ENCODE measurements at regions not wholly inside any gene's neighbourhood (a gene's known extent, or its start where the extent isn't known, plus 50 kb on each side); places are given as distances from the start of the nearest gene placed in this dataset.

GRCh38 chr12:13371367-13371766, 174.8 kb downstream of the EMP1 start:
- no peak for ATAC-seq (replicated peaks in 1 of 4)
- H3K4me1 ChIP-seq (ENCODE audit: control insufficient read depth in 1 of 2, extremely low read depth in 1 of 2, insufficient read depth in 2 of 2, low read length in 2 of 2) = no peaks in the 10 kb centered on the region
- WGBS (ENCODE audit: insufficient coverage) = 0% methylated on average over 1 of the region's 1 CpG
- H3K4me1 Mint-ChIP-seq = no peaks in the 10 kb centered on the region
- no peaks in the 10 kb centered on the region for H3K36me3 ChIP-seq (ENCODE audit: control insufficient read depth in 2 of 2, extremely low read depth in 1 of 2, insufficient read depth in 1 of 2, low read length in 1 of 2)
- POLR2A ChIA-PET = no interaction called here
- no peaks in the 10 kb centered on the region for H3K9me3 ChIP-seq
- H3K27ac ChIP-seq (ENCODE audit: low read length) = no peak overlapping the region
- DNase-seq = no peak
- no peaks in the 10 kb centered on the region for H3K9me3 Mint-ChIP-seq
- H3K36me3 Mint-ChIP-seq = no peaks in the 10 kb centered on the region
- H3K4me3 ChIP-seq (ENCODE audit: control insufficient read depth in 1 of 2, extremely low read depth in 1 of 2, low read length in 1 of 2) = no peak overlapping the region
- H3K27me3 ChIP-seq (replicated peaks in 1 of 2; ENCODE audit: control insufficient read depth in 2 of 2, extremely low read depth in 1 of 2, insufficient read depth in 2 of 2, low read length in 1 of 2) = peaks cover 0 to 4% of the 10 kb centered on the region in 2 experiments
- H3K27me3 Mint-ChIP-seq = peaks cover 4 to 24% of the 10 kb centered on the region in 2 donors
- CTCF ChIA-PET = interaction anchor here in 1 of 2 donors (0.9 kb wide), 1 partner anchor 9 kb away, joined by 4 read pairs; no protein-coding TSS in a partner anchor
- H3K4me3 Mint-ChIP-seq = no peak overlapping the region
- no peak overlapping the region for H3K27ac Mint-ChIP-seq

GRCh38 chr12:13369474-13370056, 173.0 kb downstream of the EMP1 start:
- Histone ChIP-seq H3K36me3 (ENCODE audit: control insufficient read depth in 2 of 2, extremely low read depth in 1 of 2, insufficient read depth in 1 of 2, low read length in 1 of 2) (no peaks in the 10 kb centered on the region), H3K4me1 (ENCODE audit: control insufficient read depth in 1 of 2, extremely low read depth in 1 of 2, insufficient read depth in 2 of 2, low read length in 2 of 2) (no peaks in the 10 kb centered on the region), H3K4me3 (ENCODE audit: control insufficient read depth in 1 of 2, extremely low read depth in 1 of 2, low read length in 1 of 2) (no peak overlapping the region), H3K27ac (ENCODE audit: low read length) (no peak overlapping the region), H3K27me3 (replicated peaks in 1 of 2; ENCODE audit: control insufficient read depth in 2 of 2, extremely low read depth in 1 of 2, insufficient read depth in 2 of 2, low read length in 1 of 2) (peaks cover 0 to 10% of the 10 kb centered on the region in 2 experiments), H3K9me3 (no peaks in the 10 kb centered on the region)
- no peak for DNase-seq
- no peaks in the 10 kb centered on the region for H3K36me3 Mint-ChIP-seq
- POLR2A ChIA-PET = no interaction called here
- no peaks in the 10 kb centered on the region for H3K9me3 Mint-ChIP-seq
- H3K4me1 Mint-ChIP-seq = no peaks in the 10 kb centered on the region
- no peak overlapping the region for H3K4me3 Mint-ChIP-seq
- CTCF ChIA-PET = no interaction called here
- peaks cover 4 to 24% of the 10 kb centered on the region in 2 donors for H3K27me3 Mint-ChIP-seq
- no peak overlapping the region for H3K27ac Mint-ChIP-seq
- WGBS (ENCODE audit: insufficient coverage) = no CpG with 5 or more reads among the region's 2 CpGs
- ATAC-seq (replicated peaks in 1 of 4) = no peak

- ChIA-PET CTCF (no interaction called here), POLR2A (no interaction called here)
- Histone ChIP-seq H3K27me3 (replicated peaks in 1 of 2; ENCODE audit: control insufficient read depth in 2 of 2, extremely low read depth in 1 of 2, insufficient read depth in 2 of 2, low read length in 1 of 2) (peaks cover 0 to 10% of the 10 kb centered on the region in 2 experiments), H3K36me3 (ENCODE audit: control insufficient read depth in 2 of 2, extremely low read depth in 1 of 2, insufficient read depth in 1 of 2, low read length in 1 of 2) (no peaks in the 10 kb centered on the region), H3K27ac (ENCODE audit: low read length) (no peak overlapping the region), H3K4me1 (ENCODE audit: control insufficient read depth in 1 of 2, extremely low read depth in 1 of 2, insufficient read depth in 2 of 2, low read length in 2 of 2) (no peaks in the 10 kb centered on the region), H3K4me3 (ENCODE audit: control insufficient read depth in 1 of 2, extremely low read depth in 1 of 2, low read length in 1 of 2) (no peak overlapping the region), H3K9me3 (no peaks in the 10 kb centered on the region)
- no peak for DNase-seq
- Mint-ChIP-seq H3K27me3 (peaks cover 4 to 24% of the 10 kb centered on the region in 2 donors), H3K36me3 (no peaks in the 10 kb centered on the region), H3K4me3 (no peak overlapping the region), H3K27ac (no peak overlapping the region), H3K4me1 (no peaks in the 10 kb centered on the region), H3K9me3 (no peaks in the 10 kb centered on the region)
- ATAC-seq (replicated peaks in 1 of 4) = no peak
- WGBS (ENCODE audit: insufficient coverage) = 63% methylated on average over 1 of the region's 2 CpGs
Observed at GRCh38 chr12:13368971-13369370, 172.4 kb downstream of the EMP1 start.

GRCh38 chr12:13368431-13368830, 171.9 kb downstream of the EMP1 start:
- no peak overlapping the region for H3K27ac Mint-ChIP-seq
- H3K9me3 ChIP-seq = no peaks in the 10 kb centered on the region
- H3K36me3 ChIP-seq (ENCODE audit: control insufficient read depth in 2 of 2, extremely low read depth in 1 of 2, insufficient read depth in 1 of 2, low read length in 1 of 2) = no peaks in the 10 kb centered on the region
- H3K27me3 ChIP-seq (replicated peaks in 1 of 2; ENCODE audit: control insufficient read depth in 2 of 2, extremely low read depth in 1 of 2, insufficient read depth in 2 of 2, low read length in 1 of 2) = peaks cover 0 to 10% of the 10 kb centered on the region in 2 experiments
- H3K9me3 Mint-ChIP-seq = no peaks in the 10 kb centered on the region
- no peaks in the 10 kb centered on the region for H3K36me3 Mint-ChIP-seq
- no peak for ATAC-seq (replicated peaks in 1 of 4)
- no peak overlapping the region for H3K4me3 Mint-ChIP-seq
- H3K4me1 ChIP-seq (ENCODE audit: control insufficient read depth in 1 of 2, extremely low read depth in 1 of 2, insufficient read depth in 2 of 2, low read length in 2 of 2) = no peaks in the 10 kb centered on the region
- POLR2A ChIA-PET = no interaction called here
- H3K4me3 ChIP-seq (ENCODE audit: control insufficient read depth in 1 of 2, extremely low read depth in 1 of 2, low read length in 1 of 2) = no peak overlapping the region
- no CpG with 5 or more reads among the region's 1 CpG for WGBS (ENCODE audit: insufficient coverage)
- CTCF ChIA-PET = no interaction called here
- peaks cover 4 to 24% of the 10 kb centered on the region in 2 donors for H3K27me3 Mint-ChIP-seq
- no peak for DNase-seq
- no peak overlapping the region for H3K27ac ChIP-seq (ENCODE audit: low read length)
- H3K4me1 Mint-ChIP-seq = no peaks in the 10 kb centered on the region

GRCh38 chr12:13367973-13368372, 171.4 kb downstream of the EMP1 start:
- no peak overlapping the region for H3K4me3 Mint-ChIP-seq
- no peak overlapping the region for H3K27ac Mint-ChIP-seq
- H3K9me3 ChIP-seq = no peaks in the 10 kb centered on the region
- no peak overlapping the region for H3K27ac ChIP-seq (ENCODE audit: low read length)
- no peaks in the 10 kb centered on the region for H3K4me1 ChIP-seq (ENCODE audit: control insufficient read depth in 1 of 2, extremely low read depth in 1 of 2, insufficient read depth in 2 of 2, low read length in 2 of 2)
- no peaks in the 10 kb centered on the region for H3K4me1 Mint-ChIP-seq
- POLR2A ChIA-PET = no interaction called here
- H3K9me3 Mint-ChIP-seq = no peaks in the 10 kb centered on the region
- H3K27me3 Mint-ChIP-seq = peaks cover 4 to 24% of the 10 kb centered on the region in 2 donors
- H3K36me3 ChIP-seq (ENCODE audit: control insufficient read depth in 2 of 2, extremely low read depth in 1 of 2, insufficient read depth in 1 of 2, low read length in 1 of 2) = no peaks in the 10 kb centered on the region
- CTCF ChIA-PET = no interaction called here
- H3K27me3 ChIP-seq (replicated peaks in 1 of 2; ENCODE audit: control insufficient read depth in 2 of 2, extremely low read depth in 1 of 2, insufficient read depth in 2 of 2, low read length in 1 of 2) = peaks cover 0 to 10% of the 10 kb centered on the region in 2 experiments
- H3K36me3 Mint-ChIP-seq = no peaks in the 10 kb centered on the region
- ATAC-seq (replicated peaks in 1 of 4) (no peak), DNase-seq (no peak)
- no peak overlapping the region for H3K4me3 ChIP-seq (ENCODE audit: control insufficient read depth in 1 of 2, extremely low read depth in 1 of 2, low read length in 1 of 2)
- 80% methylated on average over 10 of the region's 11 CpGs for WGBS (ENCODE audit: insufficient coverage)

- no peak for ATAC-seq (replicated peaks in 1 of 4)
- no peaks in the 10 kb centered on the region for H3K9me3 ChIP-seq
- no peaks in the 10 kb centered on the region for H3K36me3 Mint-ChIP-seq
- peaks cover 16 to 18% of the 10 kb centered on the region in 2 donors for H3K27me3 Mint-ChIP-seq
- no peak overlapping the region for H3K27ac Mint-ChIP-seq
- H3K27ac ChIP-seq (ENCODE audit: low read length) = no peak overlapping the region
- no peaks in the 10 kb centered on the region for H3K4me1 Mint-ChIP-seq
- no peaks in the 10 kb centered on the region for H3K9me3 Mint-ChIP-seq
- CTCF ChIA-PET = no interaction called here
- POLR2A ChIA-PET = no interaction called here
- H3K27me3 ChIP-seq (replicated peaks in 1 of 2; ENCODE audit: control insufficient read depth in 2 of 2, extremely low read depth in 1 of 2, insufficient read depth in 2 of 2, low read length in 1 of 2) = peaks cover 0 to 6% of the 10 kb centered on the region in 2 experiments
- H3K4me3 Mint-ChIP-seq = no peak overlapping the region
- no peak for DNase-seq
- H3K4me1 ChIP-seq (ENCODE audit: control insufficient read depth in 1 of 2, extremely low read depth in 1 of 2, insufficient read depth in 2 of 2, low read length in 2 of 2) = no peaks in the 10 kb centered on the region
- WGBS (ENCODE audit: insufficient coverage) = 94% methylated on average over 16 of the region's 16 CpGs
- no peak overlapping the region for H3K4me3 ChIP-seq (ENCODE audit: control insufficient read depth in 1 of 2, extremely low read depth in 1 of 2, low read length in 1 of 2)
- no peaks in the 10 kb centered on the region for H3K36me3 ChIP-seq (ENCODE audit: control insufficient read depth in 2 of 2, extremely low read depth in 1 of 2, insufficient read depth in 1 of 2, low read length in 1 of 2)
Observed at GRCh38 chr12:13365748-13366366, 169.3 kb downstream of the EMP1 start.
